A549 (cell line): ENCODE measurements at regions not wholly inside any gene's neighbourhood (a gene's known extent, or its start where the extent isn't known, plus 50 kb on each side); places are given as distances from the start of the nearest gene placed in this dataset.

ENCODE experiments used
- ATAC-seq, 2 experiments: fragments of 200-7000 bp in 1 of 2; fragments of >200 bp in 1 of 2; cut with Nextera tagmentation in 1 of 2; cut with Tn5 transposase in 1 of 2; 3 replicates each; pipeline versions ENCODE4 v1.8.0 to v1.9.1; 2018 to 2020; ENCODE audit warnings: mild to moderate bottlenecking in 1 of 2, moderate library complexity in 1 of 2
- CTCF ChIA-PET: fragments of 300-600 bp; sonication (Branson Sonifier 250); formaldehyde crosslinking; extraction: SDS; loops from one replicate; lab custom pipeline; 2021; ENCODE audit warnings: antibody characterized with exemption, inconsistent platforms; lab: Yijun Ruan, JAX
- POLR2A ChIA-PET: fragments of 350-600 bp; formaldehyde crosslinking; extraction: SDS; loops from one replicate; lab custom pipeline; 2021; ENCODE audit warnings: antibody characterized with exemption, inconsistent platforms; lab: Yijun Ruan, JAX
- DNase-seq, 2 experiments: peaks; one replicate each; pipeline versions ENCODE4 v3.0.0 to v3.0.0-alpha.2; 2011 to 2016; ENCODE audit warnings: low read depth in 1 of 2, low spot score in 1 of 2
- FAIRE-seq: peaks from 2 replicates; lab custom pipeline; 2011; peaks lifted over from hg19 to GRCh38; lab: Jason Lieb, UNC
- H3K27ac ChIP-seq, 2 experiments: fragments of >200 bp; sonication (Bioruptor Twin); formaldehyde crosslinking; 3 replicates each; pipeline ENCODE4 v1.5.1; 2016 to 2017
- H3K4me1 ChIP-seq: fragments of >200 bp; sonication (Bioruptor Twin); formaldehyde crosslinking; 3 replicates; pipeline ENCODE4 v1.6.1; 2016
- H3K4me2 ChIP-seq: fragments of >200 bp; sonication (Bioruptor Twin); formaldehyde crosslinking; 3 replicates; pipeline ENCODE4 v1.6.1; 2016
- H3K4me3 ChIP-seq: fragments of >200 bp; sonication (Bioruptor Twin); formaldehyde crosslinking; 3 replicates; pipeline ENCODE4 v1.5.1; 2016
- H3K9me3 ChIP-seq: fragments of >200 bp; sonication (Bioruptor Twin); formaldehyde crosslinking; 3 replicates; pipeline ENCODE4 v1.6.1; 2016
- CBX2 ChIP-seq: fragments of 200-600 bp; sonication (generic); IDR thresholded peaks from 2 replicates; pipeline ENCODE4 v1.6.1; 2016; ENCODE audit warnings: low read depth, mild to moderate bottlenecking, borderline replicate concordance
- CHD2 ChIP-seq: fragments of 150-350 bp; IDR thresholded peaks from 2 replicates; pipeline ENCODE4 v1.6.1; 2014; ENCODE audit warnings: low read length; ENCODE audit not compliant: partially characterized antibody
- EHMT2 ChIP-seq: fragments of 200-600 bp; sonication (generic); IDR thresholded peaks from 2 replicates; pipeline ENCODE4 v1.6.1; 2016; ENCODE audit warnings: antibody characterized with exemption, low read depth, mild to moderate bottlenecking, moderate library complexity
- EP300 ChIP-seq, 2 experiments: fragments of >200 bp; sonication (Bioruptor Twin); formaldehyde crosslinking; IDR thresholded peaks; 2 replicates in 1 of 2; 3 replicates in 1 of 2; pipeline ENCODE4 v1.6.1; 2016 to 2017
- FOSB ChIP-seq: fragments of 250-450 bp; sonication (Bioruptor Pico); IDR thresholded peaks from 2 replicates; pipeline ENCODE4 v1.5.0; 2020; ENCODE audit warnings: mild to moderate bottlenecking, moderate library complexity
- FOXS1 ChIP-seq: fragments of 250-450 bp; sonication (Bioruptor Pico); IDR thresholded peaks from 2 replicates; pipeline ENCODE4 v1.5.0; 2020; ENCODE audit warnings: mild to moderate bottlenecking, moderate library complexity
- HDAC2 ChIP-seq: fragments of 200-600 bp; sonication (generic); IDR thresholded peaks from 2 replicates; pipeline ENCODE4 v1.6.1; 2016
- HOXA7 ChIP-seq: fragments of 250-450 bp; sonication (Bioruptor Pico); IDR thresholded peaks from 2 replicates; pipeline ENCODE4 v1.5.0; 2020; ENCODE audit warnings: mild to moderate bottlenecking, moderate library complexity
- HOXB13 ChIP-seq: fragments of 250-450 bp; sonication (Bioruptor Pico); IDR thresholded peaks from 2 replicates; pipeline ENCODE4 v1.5.0; 2020; ENCODE audit warnings: low read depth, mild to moderate bottlenecking, moderate library complexity
- HOXB5 ChIP-seq: fragments of 250-450 bp; sonication (Bioruptor Pico); IDR thresholded peaks from 2 replicates; pipeline ENCODE4 v1.5.0; 2020; ENCODE audit warnings: mild to moderate bottlenecking, moderate library complexity
- JUN ChIP-seq, 2 experiments: fragments of >200 bp; sonication (Bioruptor Twin); formaldehyde crosslinking; IDR thresholded peaks; 2 replicates in 1 of 2; 3 replicates in 1 of 2; pipeline ENCODE4 v1.6.1; 2016 to 2017
- KDM1A ChIP-seq: fragments of 200-600 bp; sonication (generic); IDR thresholded peaks from 2 replicates; pipeline ENCODE4 v1.6.1; 2016; ENCODE audit warnings: low read depth, mild to moderate bottlenecking
- MAZ ChIP-seq: fragments of 150-350 bp; IDR thresholded peaks from 2 replicates; pipeline ENCODE4 v1.6.1; 2014; ENCODE audit warnings: antibody characterized with exemption, low read depth, low read length, borderline replicate concordance
- NFE2L2 ChIP-seq: fragments of 150-350 bp; conservative IDR thresholded peaks from 2 replicates; pipeline ENCODE4 v1.6.1; 2014; ENCODE audit warnings: low read length
- NPAS2 ChIP-seq: fragments of 250-450 bp; sonication (Bioruptor Pico); IDR thresholded peaks from 2 replicates; pipeline ENCODE4 v1.8.0; 2022; ENCODE audit warnings: mild to moderate bottlenecking, moderate library complexity, borderline replicate concordance
- NR3C1 ChIP-seq: fragments of >200 bp; sonication (Bioruptor Twin); formaldehyde crosslinking; IDR thresholded peaks from 3 replicates; pipeline ENCODE4 v1.6.1; 2017
- PHF8 ChIP-seq: fragments of 200-600 bp; sonication (generic); IDR thresholded peaks from 2 replicates; pipeline ENCODE4 v1.6.1; 2016; ENCODE audit warnings: low read depth, mild to moderate bottlenecking, antibody characterized with exemption, moderate library complexity, borderline replicate concordance
- POLR2A ChIP-seq: IDR thresholded peaks from 2 replicates; pipeline ENCODE4 v1.6.1; 2012; ENCODE audit warnings: mild to moderate bottlenecking, low read length
- RARB ChIP-seq: fragments of 250-450 bp; sonication (Bioruptor Pico); IDR thresholded peaks from 2 replicates; pipeline ENCODE4 v1.8.0; 2021; ENCODE audit warnings: mild to moderate bottlenecking, moderate library complexity
- RCOR1 ChIP-seq: fragments of 150-350 bp; IDR thresholded peaks from 2 replicates; pipeline ENCODE4 v1.6.1; 2014; ENCODE audit warnings: antibody characterized with exemption, low read length, low read depth
- SMC3 ChIP-seq: fragments of >200 bp; sonication (Bioruptor Twin); formaldehyde crosslinking; IDR thresholded peaks from 3 replicates; pipeline ENCODE4 v1.6.1; 2018; ENCODE audit warnings: inconsistent platforms
- TFCP2L1 ChIP-seq: fragments of 250-450 bp; sonication (Bioruptor Pico); IDR thresholded peaks from 2 replicates; pipeline ENCODE4 v1.5.0; 2021; ENCODE audit warnings: mild to moderate bottlenecking
- TP53 ChIP-seq: fragments of 250-450 bp; sonication (Bioruptor Pico); IDR thresholded peaks from 2 replicates; pipeline ENCODE4 v1.5.0; 2021; ENCODE audit warnings: mild to moderate bottlenecking, moderate library complexity
- ZFP36 ChIP-seq: fragments of 450-650 bp; IDR thresholded peaks from 2 replicates; pipeline ENCODE4 v1.6.1; 2014; ENCODE audit warnings: borderline replicate concordance; ENCODE audit not compliant: partially characterized antibody
- ZSCAN20 ChIP-seq: fragments of 250-450 bp; sonication (Bioruptor Pico); IDR thresholded peaks from 2 replicates; pipeline ENCODE4 v1.8.0; 2022; ENCODE audit warnings: mild to moderate bottlenecking, moderate library complexity
- WGBS: methylation state at CpG from one replicate; pipeline ENCODE4 v1.1.6; 2017; ENCODE audit errors: missing lambda C conversion rate; 5-methylcytosine and 5-hydroxymethylcytosine counted together
- TF ChIP-seq, protein P1 (sequence below): fragments of 150-350 bp; IDR thresholded peaks from 2 replicates; pipeline ENCODE4 v1.6.1; 2014; ENCODE audit warnings: low read depth, mild to moderate bottlenecking, low read length
- TF ChIP-seq, protein P2 (sequence below): IDR thresholded peaks from 2 replicates; pipeline ENCODE4 v1.6.1; 2012
- TF ChIP-seq, protein P3 (sequence below): IDR thresholded peaks from 2 replicates; pipeline ENCODE4 v1.6.1; 2012
- TF ChIP-seq, protein P4 (sequence below): IDR thresholded peaks from 2 replicates; pipeline ENCODE4 v1.6.1; 2012; ENCODE audit warnings: low read depth, borderline replicate concordance
- TF ChIP-seq, protein P5 (sequence below): fragments of >200 bp; sonication (Bioruptor Twin); formaldehyde crosslinking; IDR thresholded peaks from 2 replicates; pipeline ENCODE4 v1.6.1; 2016

DNA sequence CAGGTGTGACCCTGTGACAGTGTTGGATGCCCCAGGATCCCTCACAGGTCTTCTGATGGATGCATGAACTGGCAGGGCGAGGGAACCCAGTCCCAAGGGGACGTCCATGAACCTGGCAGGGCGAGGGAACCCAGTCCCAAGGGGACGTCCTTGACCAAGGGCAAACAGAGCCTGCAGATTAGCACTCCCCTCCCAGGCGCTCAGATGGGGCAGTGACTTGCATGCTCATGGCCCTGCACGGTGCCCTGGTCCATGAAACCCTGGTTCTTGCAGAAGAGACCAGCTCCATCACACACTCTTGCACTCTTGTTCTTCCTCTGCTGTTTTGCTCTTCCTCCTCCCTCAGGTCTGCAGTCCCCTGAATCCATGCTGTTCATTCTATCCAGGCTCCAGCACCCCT, 192.7 kb downstream of the GALR1 start:
- Histone ChIP-seq H3K27ac (no peak overlapping the region), H3K9me3 (no peaks in the 10 kb centered on the region), H3K4me3 (no peak overlapping the region), H3K4me1 (no peaks in the 10 kb centered on the region), H3K4me2 (no peak overlapping the region)
- ATAC-seq: no peak
- ChIA-PET POLR2A (no interaction called here), CTCF (no interaction called here)
- FAIRE-seq: no peak
- no peak for TF ChIP-seq HOXA7 (CRISPR knock-in tag)
- TF ChIP-seq SMC3: no peak
- TF ChIP-seq, protein P1, sequence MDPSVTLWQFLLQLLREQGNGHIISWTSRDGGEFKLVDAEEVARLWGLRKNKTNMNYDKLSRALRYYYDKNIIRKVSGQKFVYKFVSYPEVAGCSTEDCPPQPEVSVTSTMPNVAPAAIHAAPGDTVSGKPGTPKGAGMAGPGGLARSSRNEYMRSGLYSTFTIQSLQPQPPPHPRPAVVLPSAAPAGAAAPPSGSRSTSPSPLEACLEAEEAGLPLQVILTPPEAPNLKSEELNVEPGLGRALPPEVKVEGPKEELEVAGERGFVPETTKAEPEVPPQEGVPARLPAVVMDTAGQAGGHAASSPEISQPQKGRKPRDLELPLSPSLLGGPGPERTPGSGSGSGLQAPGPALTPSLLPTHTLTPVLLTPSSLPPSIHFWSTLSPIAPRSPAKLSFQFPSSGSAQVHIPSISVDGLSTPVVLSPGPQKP: no peak
- TF ChIP-seq NPAS2 (CRISPR knock-in tag): no peak
- TF ChIP-seq CBX2: no peak
- TF ChIP-seq HOXB5 (CRISPR knock-in tag): no peak
- TF ChIP-seq FOXS1 (CRISPR knock-in tag): no peak
- TF ChIP-seq, protein P2, sequence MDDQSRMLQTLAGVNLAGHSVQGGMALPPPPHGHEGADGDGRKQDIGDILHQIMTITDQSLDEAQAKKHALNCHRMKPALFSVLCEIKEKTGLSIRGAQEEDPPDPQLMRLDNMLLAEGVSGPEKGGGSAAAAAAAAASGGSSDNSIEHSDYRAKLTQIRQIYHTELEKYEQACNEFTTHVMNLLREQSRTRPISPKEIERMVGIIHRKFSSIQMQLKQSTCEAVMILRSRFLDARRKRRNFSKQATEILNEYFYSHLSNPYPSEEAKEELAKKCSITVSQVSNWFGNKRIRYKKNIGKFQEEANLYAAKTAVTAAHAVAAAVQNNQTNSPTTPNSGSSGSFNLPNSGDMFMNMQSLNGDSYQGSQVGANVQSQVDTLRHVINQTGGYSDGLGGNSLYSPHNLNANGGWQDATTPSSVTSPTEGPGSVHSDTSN: no peak
- no peak for TF ChIP-seq NFE2L2
- TF ChIP-seq ZFP36: no peak
- TF ChIP-seq NR3C1: no peak
- no peak for TF ChIP-seq CHD2
- TF ChIP-seq, protein P3, sequence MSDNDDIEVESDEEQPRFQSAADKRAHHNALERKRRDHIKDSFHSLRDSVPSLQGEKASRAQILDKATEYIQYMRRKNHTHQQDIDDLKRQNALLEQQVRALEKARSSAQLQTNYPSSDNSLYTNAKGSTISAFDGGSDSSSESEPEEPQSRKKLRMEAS: no peak
- no peak for TF ChIP-seq FOSB (CRISPR knock-in tag)
- no peak for TF ChIP-seq MAZ
- TF ChIP-seq EP300 (IDR thresholded peaks at IDR 0.05): no peak
- TF ChIP-seq KDM1A: no peak
- TF ChIP-seq TP53: no peak
- TF ChIP-seq TFCP2L1: no peak
- no peak for TF ChIP-seq RCOR1
- 0% methylated on average over 6 of the region's 6 CpGs for WGBS
- no peak for DNase-seq

DNA sequence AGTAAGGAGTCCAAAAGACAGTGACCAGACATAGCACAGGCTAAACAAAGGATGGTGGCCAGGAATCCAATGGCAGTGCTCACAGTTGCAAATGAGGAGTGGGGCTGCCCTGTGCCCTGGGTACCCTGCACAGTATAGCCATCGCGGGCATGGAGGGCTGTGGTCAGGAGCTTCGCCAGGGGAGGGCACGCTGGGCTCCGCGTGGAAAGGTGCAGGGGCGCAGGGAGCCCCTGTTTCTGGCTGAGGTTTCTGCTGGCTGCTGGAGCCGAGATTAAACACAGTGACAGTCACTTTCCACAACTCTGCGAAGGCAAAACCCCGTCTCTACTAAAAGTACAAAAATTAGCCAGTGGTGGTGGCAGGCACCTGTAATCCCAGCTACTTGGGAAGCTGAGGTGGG, 194.7 kb downstream of the GALR1 start:
- TF ChIP-seq, protein P4, sequence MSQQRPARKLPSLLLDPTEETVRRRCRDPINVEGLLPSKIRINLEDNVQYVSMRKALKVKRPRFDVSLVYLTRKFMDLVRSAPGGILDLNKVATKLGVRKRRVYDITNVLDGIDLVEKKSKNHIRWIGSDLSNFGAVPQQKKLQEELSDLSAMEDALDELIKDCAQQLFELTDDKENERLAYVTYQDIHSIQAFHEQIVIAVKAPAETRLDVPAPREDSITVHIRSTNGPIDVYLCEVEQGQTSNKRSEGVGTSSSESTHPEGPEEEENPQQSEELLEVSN: no peak
- TF ChIP-seq HOXB13 (CRISPR knock-in tag) (no peak), POLR2A (no peak), NPAS2 (CRISPR knock-in tag) (no peak), FOXS1 (CRISPR knock-in tag) (no peak), PHF8 (no peak), EHMT2 (no peak), ZSCAN20 (no peak), HDAC2 (no peak), RARB (no peak), HOXB5 (CRISPR knock-in tag) (no peak), JUN (IDR thresholded peaks at IDR 0.05) (no peak), CBX2 (no peak), TFCP2L1 (no peak), NFE2L2 (no peak)
- TF ChIP-seq, protein P5, sequence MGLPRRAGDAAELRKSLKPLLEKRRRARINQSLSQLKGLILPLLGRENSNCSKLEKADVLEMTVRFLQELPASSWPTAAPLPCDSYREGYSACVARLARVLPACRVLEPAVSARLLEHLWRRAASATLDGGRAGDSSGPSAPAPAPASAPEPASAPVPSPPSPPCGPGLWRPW: no peak
- H3K9me3 ChIP-seq: no peaks in the 10 kb centered on the region
- FAIRE-seq: no peak
- H3K4me2 ChIP-seq: no peak overlapping the region
- DNase-seq: no peak
- ChIA-PET CTCF (no interaction called here), POLR2A (no interaction called here)
- no CpG with 5 or more reads among the region's 10 CpGs for WGBS
- no peaks in the 10 kb centered on the region for H3K4me1 ChIP-seq
- no peak overlapping the region for H3K4me3 ChIP-seq
- ATAC-seq: no peak
- H3K27ac ChIP-seq: no peak overlapping the region
